ENCODE measurements at regions not wholly inside any gene's neighbourhood (a gene's known extent, or its start where the extent isn't known, plus 50 kb on each side); places are given as distances from the start of the nearest gene placed in this dataset.

GRCh38 chr1:2877391-2877790 lies 75.9 kb upstream of the TTC34 start:
- TF ChIP-seq CTCF (conservative IDR thresholded peaks at IDR 0.05; ENCODE audit: low read depth, low read length) (no peak), EZH2 (IDR thresholded peaks at IDR 0.05; ENCODE audit: borderline replicate concordance, low read depth, low read length, poor library complexity, severe bottlenecking) (no peak)
